Keratinocyte (primary cell): ENCODE measurements at regions not wholly inside any gene's neighbourhood (a gene's known extent, or its start where the extent isn't known, plus 50 kb on each side); places are given as distances from the start of the nearest gene placed in this dataset.

ENCODE experiments used
- EZH2 ChIP-seq: IDR thresholded peaks from one replicate; pipeline ENCODE4 v1.6.1; 2012; ENCODE audit warnings: inconsistent platforms, mild to moderate bottlenecking, low read length, moderate library complexity
- TF ChIP-seq, protein P1 (sequence below), 3 experiments: IDR thresholded peaks in 1 of 3; conservative IDR thresholded peaks in 1 of 3; optimal IDR thresholded peaks in 1 of 3; 2 replicates in 2 of 3; 3 replicates in 1 of 3; pipeline versions ENCODE3 to v1.5.1; 2011; ENCODE audit warnings: low read length in 3 of 3, mild to moderate bottlenecking in 3 of 3, moderate library complexity in 2 of 3, control low read depth in 1 of 3, inconsistent platforms in 1 of 3; ENCODE audit not compliant: insufficient read depth in 2 of 3; ENCODE audit errors: extremely low read depth in 1 of 3

DNA sequence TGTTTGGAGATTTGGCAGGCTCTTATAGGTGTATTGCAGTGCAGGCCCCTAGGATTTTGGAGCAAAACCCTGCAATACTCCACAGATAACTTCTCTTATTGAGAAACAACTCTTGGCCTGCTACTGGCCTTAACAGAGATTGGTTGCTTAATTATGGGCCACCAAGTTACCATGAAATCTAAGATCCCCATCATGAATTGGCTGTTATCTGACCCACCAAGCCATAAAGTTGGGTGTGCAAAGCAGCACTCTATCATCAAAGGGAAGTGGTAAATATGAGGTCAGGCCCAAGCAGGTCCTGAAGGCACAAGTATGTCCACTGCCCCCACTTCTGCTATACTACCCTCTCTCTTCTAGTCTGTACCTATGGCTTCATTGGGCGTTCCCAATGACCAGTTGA, 130.0 kb upstream of the TNFSF4 start:
- TF ChIP-seq, protein P1, sequence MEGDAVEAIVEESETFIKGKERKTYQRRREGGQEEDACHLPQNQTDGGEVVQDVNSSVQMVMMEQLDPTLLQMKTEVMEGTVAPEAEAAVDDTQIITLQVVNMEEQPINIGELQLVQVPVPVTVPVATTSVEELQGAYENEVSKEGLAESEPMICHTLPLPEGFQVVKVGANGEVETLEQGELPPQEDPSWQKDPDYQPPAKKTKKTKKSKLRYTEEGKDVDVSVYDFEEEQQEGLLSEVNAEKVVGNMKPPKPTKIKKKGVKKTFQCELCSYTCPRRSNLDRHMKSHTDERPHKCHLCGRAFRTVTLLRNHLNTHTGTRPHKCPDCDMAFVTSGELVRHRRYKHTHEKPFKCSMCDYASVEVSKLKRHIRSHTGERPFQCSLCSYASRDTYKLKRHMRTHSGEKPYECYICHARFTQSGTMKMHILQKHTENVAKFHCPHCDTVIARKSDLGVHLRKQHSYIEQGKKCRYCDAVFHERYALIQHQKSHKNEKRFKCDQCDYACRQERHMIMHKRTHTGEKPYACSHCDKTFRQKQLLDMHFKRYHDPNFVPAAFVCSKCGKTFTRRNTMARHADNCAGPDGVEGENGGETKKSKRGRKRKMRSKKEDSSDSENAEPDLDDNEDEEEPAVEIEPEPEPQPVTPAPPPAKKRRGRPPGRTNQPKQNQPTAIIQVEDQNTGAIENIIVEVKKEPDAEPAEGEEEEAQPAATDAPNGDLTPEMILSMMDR (optimal IDR thresholded peaks at IDR 0.05 in 1 of 3, IDR thresholded peaks at IDR 0.05 in 1 of 3, conservative IDR thresholded peaks at IDR 0.05 in 1 of 3; ENCODE audit: extremely low read depth in 1 of 3, insufficient read depth in 2 of 3, low read length in 3 of 3): no peak
- no peak for TF ChIP-seq EZH2
